Neural cell (in vitro differentiated cells): ENCODE measurements at regions not wholly inside any gene's neighbourhood (a gene's known extent, or its start where the extent isn't known, plus 50 kb on each side); places are given as distances from the start of the nearest gene placed in this dataset.

Source experiments
- CTCF ChIP-seq: fragments of 450-650 bp; IDR thresholded peaks from 2 replicates; pipeline ENCODE4 v1.5.1; 2014; ENCODE audit warnings: antibody characterized with exemption, mild to moderate bottlenecking, moderate library complexity; ENCODE audit not compliant: poor library complexity, severe bottlenecking
- EP300 ChIP-seq: fragments of 450-650 bp; conservative IDR thresholded peaks from 2 replicates; pipeline ENCODE4 v1.6.1; 2014; ENCODE audit warnings: antibody characterized with exemption, mild to moderate bottlenecking, moderate library complexity; ENCODE audit not compliant: poor library complexity, severe bottlenecking
- EZH2 ChIP-seq: fragments of 200-600, 300-800 bp; shearing (Covaris generic), sonication (generic); IDR thresholded peaks from 2 replicates; pipeline ENCODE4 v1.6.1; 2014; ENCODE audit warnings: antibody characterized with exemption, low read length, borderline replicate concordance, mild to moderate bottlenecking; ENCODE audit not compliant: insufficient read depth, poor library complexity, severe bottlenecking
- POLR2AphosphoS5 ChIP-seq: IDR thresholded peaks from 2 replicates; pipeline ENCODE4 v1.6.1; 2012
- RAD21 ChIP-seq: fragments of 450-650 bp; conservative IDR thresholded peaks from 2 replicates; pipeline ENCODE4 v1.6.1; 2014; ENCODE audit warnings: antibody characterized with exemption, mild to moderate bottlenecking, moderate library complexity
- REST ChIP-seq: IDR thresholded peaks from 2 replicates; pipeline ENCODE4 v1.6.1; 2012; ENCODE audit warnings: borderline replicate concordance
- TAF1 ChIP-seq: IDR thresholded peaks from 2 replicates; pipeline ENCODE4 v1.6.1; 2012; ENCODE audit warnings: low read depth

- TF ChIP-seq CTCF (no peak), EP300 (no peak), REST (no peak), RAD21 (no peak), TAF1 (no peak), POLR2AphosphoS5 (no peak), EZH2 (no peak)
Measured at GRCh38 chr18:24934258-24934932, 417.6 kb downstream of the ZNF521 start.
